NCI-H1694 treated with DMSO at 0.1 percent for 48 hours (cell line): ENCODE measurements at regions not wholly inside any gene's neighbourhood (a gene's known extent, or its start where the extent isn't known, plus 50 kb on each side); places are given as distances from the start of the nearest gene placed in this dataset.
"Not testable (repeated sequence)": the region's sequence is repeated elsewhere in the genome, so short reads cannot be mapped to it uniquely, and the experiment has no call there.

Experiments
- DNase-seq: peaks from one replicate; lab custom pipeline; 2025; lab: John Stamatoyannopoulos, UW

DNA sequence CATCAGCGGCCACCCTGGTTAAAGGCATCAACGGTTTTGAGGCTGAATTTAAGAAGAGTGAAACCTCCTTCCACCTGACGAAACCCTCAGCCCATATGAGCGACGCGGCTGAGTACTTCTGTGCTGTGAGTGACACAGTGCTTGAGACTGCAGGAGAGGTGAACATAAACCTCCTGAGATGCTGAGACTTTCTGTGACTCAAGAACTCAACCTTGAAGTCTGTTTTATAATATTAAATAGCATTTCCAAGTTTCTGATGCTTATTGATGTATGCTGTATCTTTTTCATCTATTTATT is 221.2 kb upstream of the OR4E1 start:
- not testable (repeated sequence) for DNase-seq

DNA sequence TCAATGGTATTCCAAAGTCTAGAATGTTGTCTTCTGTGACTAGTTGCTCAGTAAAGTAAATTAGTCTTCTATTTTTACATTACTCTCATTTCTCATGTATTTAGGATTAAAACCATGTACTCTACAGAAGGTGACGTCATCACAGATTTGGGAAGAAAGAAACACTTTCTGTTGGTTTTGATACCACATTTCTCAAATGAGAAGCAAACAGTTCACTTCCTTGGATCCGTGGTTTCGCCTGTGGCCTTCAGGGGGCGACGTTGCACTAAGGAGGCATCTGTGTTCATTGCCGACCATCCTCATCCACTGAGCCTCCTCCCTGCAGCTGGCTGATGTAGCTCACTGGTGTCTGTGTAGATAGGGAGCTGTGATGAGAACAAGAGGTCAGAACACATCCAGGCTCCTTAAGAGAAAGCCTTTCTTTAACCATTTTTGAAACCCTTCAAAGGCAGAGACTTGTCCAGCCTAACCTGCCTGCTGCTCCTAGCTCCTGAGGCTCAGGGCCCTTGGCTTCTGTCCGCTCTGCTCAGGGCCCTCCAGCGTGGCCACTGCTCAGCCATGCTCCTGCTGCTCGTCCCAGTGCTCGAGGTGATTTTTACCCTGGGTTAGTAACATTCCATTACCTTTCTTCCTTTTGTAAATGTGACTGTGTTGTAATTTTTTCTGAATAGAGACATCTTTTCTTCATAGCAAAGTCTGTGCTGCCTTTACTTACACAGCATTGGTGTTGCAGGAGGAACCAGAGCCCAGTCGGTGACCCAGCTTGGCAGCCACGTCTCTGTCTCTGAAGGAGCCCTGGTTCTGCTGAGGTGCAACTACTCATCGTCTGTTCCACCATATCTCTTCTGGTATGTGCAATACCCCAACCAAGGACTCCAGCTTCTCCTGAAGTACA is 220.6 kb upstream of the OR4E1 start:
- DNase-seq = no peak

DNA sequence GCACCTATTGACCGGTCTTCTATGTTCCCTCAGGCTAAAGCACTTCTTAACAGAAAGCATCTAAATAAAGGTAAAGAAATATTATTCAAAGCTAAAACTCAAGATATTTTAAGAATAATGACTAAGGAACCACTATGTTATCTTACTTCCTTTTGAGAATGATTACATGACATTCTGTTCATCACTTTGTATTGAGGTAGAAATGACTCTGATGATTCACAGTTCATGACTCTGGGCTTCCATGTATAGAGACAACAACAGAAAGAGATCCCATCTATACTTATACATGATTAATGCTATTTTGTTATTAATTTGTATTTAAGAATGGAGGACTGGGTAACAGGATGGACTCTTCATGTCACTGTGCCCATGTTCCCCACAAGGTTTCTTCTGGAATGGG is 218.3 kb upstream of the OR4E1 start:
- DNase-seq = no peak

DNA sequence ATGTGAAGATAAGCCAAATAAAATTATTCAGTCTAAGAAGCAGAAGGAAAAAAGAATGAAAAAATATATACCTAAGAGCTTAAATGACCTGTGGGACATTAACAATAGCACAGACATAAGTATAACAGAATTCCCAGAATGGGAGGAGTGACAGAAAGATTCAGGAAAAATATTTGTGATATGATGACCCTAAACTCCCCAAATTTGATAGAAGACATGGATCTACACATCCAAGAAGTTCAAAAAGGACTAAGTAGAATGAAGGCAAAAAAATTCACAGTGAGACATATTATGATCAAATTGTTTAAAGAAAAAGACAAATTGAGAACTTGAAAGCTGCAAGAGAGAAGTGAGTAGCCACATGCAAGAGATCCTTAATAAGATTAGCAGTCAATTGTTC is 211.4 kb upstream of the OR4E1 start:
- DNase-seq = no peak

DNA sequence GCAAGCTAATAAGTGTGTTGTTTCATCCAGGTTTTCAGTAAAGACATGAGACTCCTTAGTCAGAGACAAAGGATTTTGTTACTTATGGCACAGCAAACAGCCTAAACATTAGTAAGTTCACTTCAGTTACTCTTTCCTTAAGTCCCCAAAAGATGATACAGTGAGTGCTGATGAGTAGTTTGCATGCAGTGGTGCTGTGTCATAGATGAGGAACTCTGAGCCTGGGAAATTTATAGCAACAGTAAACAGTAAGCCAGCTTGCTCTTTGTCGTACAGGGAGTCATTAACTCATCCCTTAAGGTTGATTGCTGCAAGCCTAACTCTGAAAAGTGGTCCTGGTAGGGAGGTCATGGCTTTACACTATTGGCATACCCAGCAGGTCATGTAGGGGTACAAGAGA is 208.6 kb upstream of the OR4E1 start:
- DNase-seq = no peak

DNA sequence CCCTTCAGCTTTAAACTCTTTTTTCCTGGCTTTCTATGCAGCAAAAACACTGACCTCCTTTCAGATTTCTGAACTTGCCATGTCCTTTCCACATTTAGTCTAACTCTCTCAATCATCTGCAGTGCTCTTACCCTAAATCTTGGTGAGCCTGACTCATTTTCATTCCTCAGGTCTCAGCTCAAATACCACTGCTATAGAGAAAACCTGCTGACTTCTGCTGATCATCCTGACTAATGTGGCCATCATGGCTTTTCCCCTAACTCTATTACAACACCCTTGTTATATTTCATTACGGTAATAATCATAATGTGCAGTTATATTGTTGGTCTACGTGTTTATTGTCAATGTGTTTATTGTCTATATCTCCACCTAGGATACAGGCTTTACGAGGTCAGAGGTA is 207.3 kb upstream of the OR4E1 start:
- DNase-seq = no peak

DNA sequence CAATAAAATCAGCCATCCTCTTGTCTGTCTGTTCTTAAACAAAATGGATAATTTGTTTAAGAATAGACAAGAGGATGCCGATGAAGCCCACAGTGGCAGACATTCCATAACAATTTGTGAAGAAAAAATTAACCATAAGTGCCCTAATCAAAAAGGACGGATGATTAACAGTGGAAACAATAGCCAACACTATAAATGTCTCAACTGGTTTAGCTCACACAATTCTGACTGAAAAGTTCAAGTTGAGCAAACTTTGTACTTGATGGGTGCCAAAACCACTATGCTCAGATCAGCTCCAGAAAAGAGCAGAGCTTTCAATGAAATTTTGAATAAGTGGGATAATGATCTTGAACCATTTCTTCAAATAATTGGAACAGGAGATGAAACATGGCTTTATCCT is 202.2 kb upstream of the OR4E1 start:
- no peak for DNase-seq

DNA sequence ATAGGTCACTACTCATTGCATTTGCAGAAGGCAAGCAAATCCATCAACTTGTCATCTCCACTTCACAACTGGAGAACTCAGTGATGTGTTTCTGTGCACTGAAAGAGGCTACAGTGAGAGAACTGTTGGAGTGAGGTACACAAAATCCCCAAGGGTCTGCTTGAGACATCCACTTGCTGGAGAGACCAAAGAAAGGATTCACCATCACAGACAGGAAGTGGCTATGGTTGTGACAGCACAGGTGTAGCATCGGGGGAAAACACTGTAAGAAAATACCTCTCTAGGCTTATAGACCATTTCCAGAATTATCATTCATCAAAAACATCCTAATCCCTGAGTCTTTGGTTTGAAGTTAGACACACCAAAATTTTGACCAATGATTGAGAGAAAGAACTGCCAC is 201.3 kb upstream of the OR4E1 start:
- no peak for DNase-seq

DNA sequence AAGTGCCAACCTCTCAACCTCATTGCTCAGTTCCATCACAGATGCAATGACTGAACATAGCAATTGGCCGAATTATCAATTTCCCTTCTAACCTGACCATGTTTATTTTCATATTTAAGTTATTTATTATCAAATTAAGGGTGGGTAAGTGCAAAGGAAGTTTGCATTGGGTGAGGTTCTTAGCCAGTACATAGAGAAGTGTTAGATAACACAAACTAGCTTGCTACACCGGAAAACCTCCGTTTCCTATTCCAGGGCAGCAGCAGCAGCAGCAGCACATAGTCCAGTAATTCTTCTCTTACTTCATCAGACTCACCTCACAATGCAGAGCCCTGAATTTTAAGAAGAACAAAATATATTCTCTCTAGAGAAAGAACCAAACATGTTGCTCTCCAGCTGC is 200.5 kb upstream of the OR4E1 start:
- no peak for DNase-seq

DNA sequence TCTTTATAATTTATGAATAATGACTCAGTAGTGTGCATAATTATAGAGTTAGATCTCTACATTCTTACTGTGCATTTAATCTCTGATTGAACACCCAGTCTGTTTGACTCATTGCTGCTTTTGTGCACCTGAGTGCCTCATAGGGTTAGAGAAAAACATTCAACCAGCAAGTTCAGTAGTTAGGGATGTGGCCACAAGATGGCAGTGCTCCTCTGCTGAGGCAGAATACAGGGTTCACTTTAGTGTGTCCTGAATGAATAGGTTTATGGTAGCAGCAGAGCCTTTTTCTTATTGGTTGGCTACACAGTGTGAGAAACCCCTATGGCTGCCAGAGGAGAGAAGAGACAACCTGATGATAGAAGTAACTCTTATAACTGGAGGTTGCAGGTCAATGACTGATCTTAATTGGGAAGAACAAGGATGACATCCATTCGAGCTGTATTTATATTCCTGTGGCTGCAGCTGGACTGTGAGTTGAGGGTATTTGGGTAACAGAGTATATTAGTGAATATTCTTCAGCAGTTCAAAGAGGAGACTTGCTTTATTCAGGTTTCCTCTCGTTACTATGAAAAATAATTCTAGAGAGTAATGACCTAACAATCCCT is 194.9 kb upstream of the OR4E1 start:
- peak; percentile 30 for DNase-seq

DNA sequence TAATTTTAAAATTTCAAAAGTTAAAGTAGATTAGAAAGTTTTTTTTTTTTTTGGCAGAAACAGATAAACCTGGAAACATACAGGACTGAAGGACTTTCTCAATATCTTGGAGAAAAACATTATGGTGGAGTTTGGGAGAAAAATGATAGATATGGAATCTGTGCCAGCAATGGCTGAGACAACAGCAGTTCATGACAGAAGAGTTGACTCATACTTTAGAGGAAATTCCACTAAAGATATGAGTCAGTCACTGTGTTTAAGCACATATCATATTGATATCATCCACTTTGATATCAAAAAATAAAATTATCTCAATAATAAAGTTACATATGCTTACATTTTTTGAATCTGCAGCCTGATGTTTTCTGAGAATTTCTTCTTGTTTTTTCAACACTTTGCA is 193.9 kb upstream of the OR4E1 start:
- DNase-seq = no peak

DNA sequence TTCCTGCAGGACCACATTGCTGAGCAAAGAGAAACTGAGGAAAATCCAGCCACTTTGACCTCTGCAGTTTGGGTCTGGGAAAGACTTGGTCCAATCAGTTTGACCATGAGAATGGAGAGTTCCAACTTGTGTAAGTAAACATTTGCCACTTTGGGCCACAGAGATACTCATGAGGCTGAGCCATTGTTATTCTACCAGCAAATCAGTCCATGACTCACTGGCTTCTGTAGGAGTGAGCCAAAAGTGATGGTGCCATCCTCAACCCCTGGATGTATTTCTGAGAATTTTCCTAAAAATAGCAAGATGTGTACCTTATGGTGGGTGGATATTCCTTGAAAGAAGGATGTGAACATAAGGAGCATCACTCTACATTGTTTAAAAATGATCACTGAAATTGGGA is 192.9 kb upstream of the OR4E1 start:
- no peak for DNase-seq

DNA sequence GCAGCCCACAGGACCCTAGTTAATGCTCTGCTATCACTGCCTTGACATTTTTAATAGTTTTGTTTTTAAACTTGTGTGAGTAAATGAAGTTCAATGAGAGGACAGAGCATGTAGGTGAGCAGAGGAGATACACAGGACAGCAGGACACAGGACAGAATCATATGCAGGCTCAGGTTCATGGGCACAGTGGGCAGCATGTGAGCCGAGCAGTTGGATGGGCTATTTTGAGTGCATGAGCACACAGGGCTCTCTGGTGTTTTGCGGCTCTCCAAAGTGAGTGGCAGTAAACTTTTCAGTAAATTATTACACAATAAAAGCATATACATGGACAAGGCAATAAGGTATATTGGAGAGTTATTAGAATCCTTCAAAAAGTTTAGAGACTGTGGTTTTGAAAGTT is 189.7 kb upstream of the OR4E1 start:
- DNase-seq = no peak

DNA sequence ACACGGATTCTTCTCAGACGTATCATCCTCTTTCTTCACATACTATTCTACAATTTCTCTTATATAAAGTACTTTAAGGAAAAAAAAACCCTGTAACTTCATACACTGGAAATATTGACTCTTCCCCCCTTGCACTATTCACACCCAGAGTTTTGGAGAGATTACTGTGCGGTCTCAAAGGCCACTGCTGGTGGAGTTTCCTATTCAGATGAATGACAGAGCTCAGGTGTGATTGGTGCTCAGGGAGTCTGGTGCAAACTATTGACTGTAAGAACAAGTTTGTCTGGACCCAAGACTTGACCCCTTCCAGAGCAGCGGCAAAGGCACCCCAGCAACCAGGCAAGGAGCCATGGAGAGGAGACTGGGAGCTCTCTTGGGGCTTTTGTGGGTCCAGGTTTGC is 187.5 kb upstream of the OR4E1 start:
- DNase-seq = no peak

DNA sequence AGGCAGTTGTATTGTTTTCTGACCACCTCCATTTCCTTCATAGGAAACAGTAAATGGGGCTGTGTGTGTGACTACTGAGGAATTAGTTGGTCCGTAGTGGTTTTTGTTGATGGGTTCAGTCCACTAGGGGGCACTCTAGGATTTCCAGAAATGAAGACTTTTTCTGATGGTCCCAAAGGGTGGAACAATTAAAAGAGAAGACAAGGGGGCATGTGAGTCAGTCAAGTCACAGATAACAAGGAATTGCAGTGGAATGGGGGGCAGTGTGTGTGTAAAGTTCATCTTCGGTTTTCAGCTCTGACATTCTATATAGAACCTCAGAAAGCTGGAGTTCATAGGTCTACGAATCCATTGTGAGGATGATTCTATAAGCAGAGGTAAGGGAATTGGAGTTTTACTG is 186.6 kb upstream of the OR4E1 start:
- peak; percentile 3 for DNase-seq

DNA sequence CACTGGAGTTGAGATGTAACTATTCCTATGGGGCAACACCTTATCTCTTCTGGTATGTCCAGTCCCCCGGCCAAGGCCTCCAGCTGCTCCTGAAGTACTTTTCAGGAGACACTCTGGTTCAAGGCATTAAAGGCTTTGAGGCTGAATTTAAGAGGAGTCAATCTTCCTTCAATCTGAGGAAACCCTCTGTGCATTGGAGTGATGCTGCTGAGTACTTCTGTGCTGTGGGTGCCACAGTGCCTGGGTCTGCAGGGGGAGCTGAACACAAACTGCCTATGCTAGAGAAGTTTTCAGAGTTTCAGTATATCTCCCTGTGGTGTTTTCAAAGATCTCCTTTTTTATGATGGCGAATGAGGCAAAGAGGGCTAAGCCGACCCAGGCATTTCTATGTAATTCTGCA is 179.2 kb upstream of the OR4E1 start:
- DNase-seq = no peak

DNA sequence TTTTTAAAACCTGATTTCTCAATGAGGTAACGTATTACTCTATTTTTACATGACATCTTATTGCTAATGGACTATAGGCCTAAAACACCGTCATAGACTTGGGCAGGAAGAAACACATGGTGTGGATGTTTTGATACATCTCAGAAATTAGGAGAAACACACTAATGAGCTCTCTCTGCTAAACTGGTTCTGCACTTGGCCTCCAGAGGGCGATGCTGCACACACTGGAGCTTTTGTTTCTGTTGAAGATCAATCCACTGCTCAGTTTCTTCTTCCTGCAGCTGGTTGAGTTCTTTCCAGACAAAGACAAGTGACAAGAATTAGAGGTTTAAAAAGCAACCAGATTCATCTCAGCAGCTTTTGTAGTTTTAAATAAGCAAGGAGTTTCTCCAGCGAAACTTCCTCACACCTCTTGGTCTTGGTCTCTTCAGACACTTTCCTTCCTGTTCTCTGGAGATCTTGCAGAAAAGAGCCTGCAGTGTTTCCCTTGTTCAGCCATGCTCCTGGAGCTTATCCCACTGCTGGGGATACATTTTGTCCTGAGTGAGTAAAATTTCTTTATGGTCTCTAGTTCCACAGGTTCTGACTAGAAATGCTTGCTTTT is 178.5 kb upstream of the OR4E1 start:
- peak; percentile 3 for DNase-seq

DNA sequence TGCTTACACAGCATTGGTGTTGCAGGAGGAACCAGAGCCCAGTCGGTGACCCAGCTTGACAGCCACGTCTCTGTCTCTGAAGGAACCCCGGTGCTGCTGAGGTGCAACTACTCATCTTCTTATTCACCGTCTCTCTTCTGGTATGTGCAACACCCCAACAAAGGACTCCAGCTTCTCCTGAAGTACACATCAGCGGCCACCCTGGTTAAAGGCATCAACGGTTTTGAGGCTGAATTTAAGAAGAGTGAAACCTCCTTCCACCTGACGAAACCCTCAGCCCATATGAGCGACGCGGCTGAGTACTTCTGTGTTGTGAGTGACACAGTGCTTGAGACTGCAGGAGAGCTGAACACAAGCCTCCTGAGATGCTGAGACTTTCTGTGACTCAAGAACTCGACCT is 173.3 kb upstream of the OR4E1 start:
- not testable (repeated sequence) for DNase-seq

DNA sequence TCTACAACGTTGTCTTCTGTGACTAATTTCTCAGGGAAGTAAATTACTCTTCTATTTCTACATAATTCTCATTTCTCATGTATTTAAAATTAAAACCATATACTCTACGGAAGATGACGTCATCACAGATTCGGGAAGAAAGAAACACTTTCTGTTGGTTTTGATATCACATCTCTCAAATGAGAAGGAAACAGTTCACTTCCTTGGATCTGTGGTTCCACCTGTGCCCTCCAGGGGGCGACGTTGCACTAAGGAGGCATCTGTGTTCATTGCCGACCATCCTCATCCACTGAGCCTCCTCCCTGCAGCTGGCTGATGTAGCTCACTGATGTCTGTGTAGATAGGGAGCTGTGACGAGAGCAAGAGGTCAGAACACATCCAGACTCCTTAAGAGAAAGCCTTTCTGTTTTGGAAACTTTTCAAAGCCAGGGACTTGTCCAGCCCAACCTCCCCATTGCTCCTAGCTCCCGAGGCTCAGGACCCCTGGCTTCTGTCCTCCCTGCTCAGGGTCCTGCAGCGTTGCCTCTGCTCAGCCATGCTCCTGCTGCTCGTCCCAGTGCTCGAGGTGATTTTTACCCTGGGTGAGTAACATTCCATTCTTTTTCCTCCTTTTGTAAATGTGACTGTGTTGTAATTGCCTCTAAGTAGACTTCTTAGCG is 172.7 kb upstream of the OR4E1 start:
- DNase-seq = peak; percentile 3

DNA sequence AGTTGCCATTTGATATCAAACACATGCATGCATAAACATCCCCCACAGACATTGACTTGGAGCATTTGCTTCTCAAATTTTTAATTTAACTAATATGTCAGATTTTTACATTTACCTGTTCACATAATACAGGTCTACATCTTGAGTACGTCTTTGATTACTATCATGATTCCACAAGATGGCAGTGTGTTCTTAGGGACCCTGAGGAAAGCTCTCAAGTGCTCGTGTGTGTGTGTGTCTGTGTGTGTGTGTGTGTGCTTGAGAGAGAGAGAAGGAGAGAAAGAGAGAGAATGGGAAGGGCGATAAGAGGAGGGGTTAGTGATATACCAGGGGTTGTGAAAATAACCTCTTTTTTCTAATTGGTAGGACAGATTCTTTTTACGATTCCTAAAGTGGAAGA is 167.1 kb upstream of the OR4E1 start:
- DNase-seq = no peak

DNA sequence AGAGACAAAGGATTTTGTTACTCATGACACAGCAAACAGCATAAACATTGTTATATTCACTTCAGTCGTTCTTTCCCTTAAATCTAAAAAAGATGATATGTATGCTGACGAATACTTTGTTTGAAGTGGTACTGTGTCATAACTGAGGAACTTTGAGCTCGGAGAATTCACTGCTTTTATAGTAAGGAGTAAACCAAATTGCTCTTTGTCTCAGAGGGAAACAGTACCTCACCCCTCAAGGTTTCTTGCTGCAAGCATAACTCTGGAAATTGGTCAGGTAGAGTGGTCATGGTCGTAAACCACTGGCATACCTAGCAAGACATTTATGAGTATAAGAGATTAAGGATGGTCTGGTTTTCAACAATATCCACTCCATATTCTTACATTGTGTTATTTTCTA is 160.2 kb upstream of the OR4E1 start:
- DNase-seq = no peak

DNA sequence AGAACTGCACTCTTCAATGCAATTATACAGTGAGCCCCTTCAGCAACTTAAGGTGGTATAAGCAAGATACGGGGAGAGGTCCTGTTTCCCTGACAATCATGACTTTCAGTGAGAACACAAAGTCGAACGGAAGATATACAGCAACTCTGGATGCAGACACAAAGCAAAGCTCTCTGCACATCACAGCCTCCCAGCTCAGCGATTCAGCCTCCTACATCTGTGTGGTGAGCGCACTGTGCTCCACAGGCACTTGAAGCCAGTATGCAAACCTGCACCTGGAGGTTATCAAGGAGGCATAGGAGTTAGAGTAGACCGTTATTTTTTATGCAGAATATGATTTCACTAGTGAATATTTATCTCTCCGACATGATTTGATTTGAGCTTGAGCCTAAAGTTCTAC is 152.2 kb upstream of the OR4E1 start:
- DNase-seq = no peak

DNA sequence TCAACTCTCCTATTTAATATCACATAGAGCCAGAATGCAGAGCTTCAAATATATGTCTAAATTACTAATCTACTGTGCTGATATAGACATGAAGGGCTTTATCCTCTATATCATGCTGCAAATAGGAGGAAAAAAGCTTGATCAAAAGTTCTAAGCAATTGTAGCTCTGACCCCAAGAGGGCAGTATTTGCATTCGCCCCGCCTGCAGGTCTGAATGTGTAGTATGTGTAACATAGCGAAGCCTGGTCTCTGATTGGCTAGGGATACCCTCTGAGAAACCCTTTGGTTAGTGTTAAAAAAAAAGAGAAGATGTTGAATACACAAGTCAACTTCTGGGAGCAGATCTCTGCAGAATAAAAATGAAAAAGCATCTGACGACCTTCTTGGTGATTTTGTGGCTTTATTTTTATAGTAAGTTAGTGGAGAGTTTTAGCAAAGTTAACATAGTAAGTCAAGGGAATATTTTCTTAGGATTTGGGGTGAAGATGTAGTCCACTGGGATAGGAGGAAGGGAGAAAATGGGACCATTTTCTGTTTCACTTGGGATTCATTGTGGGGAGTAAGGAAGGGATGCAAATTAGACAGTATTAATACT is 151.6 kb upstream of the OR4E1 start:
- DNase-seq = peak; percentile 22
